DOHH2 (cell line): ENCODE measurements at regions not wholly inside any gene's neighbourhood (a gene's known extent, or its start where the extent isn't known, plus 50 kb on each side); places are given as distances from the start of the nearest gene placed in this dataset.

Experiments used
- H3F3A ChIP-seq: fragments of 200-600 bp; sonication (generic), shearing (Covaris generic); 2 replicates; pipeline ENCODE4 v1.6.0; 2016; ENCODE audit warnings: antibody characterized with exemption, mild to moderate bottlenecking; ENCODE audit not compliant: control insufficient read depth, insufficient read depth
- H3K27ac ChIP-seq: fragments of 200-600 bp; sonication (generic); 2 replicates; pipeline ENCODE4 v1.5.1; 2014; ENCODE audit warnings: low read depth, mild to moderate bottlenecking, low read length, moderate library complexity
- H3K27me3 ChIP-seq: fragments of 200-600 bp; sonication (generic); 2 replicates; pipeline ENCODE4 v1.6.1; 2014; ENCODE audit warnings: mild to moderate bottlenecking, low read length, mixed read lengths; ENCODE audit not compliant: control insufficient read depth
- H3K36me3 ChIP-seq: fragments of 200-600 bp; sonication (generic); 2 replicates; pipeline ENCODE4 v1.6.1; 2014; ENCODE audit warnings: mild to moderate bottlenecking, low read length, moderate library complexity, mixed read lengths; ENCODE audit not compliant: control insufficient read depth
- H3K4me1 ChIP-seq: fragments of 200-600 bp; sonication (generic); 2 replicates; pipeline ENCODE4 v1.6.1; 2014; ENCODE audit warnings: mild to moderate bottlenecking, low read length, mixed read lengths; ENCODE audit not compliant: control insufficient read depth
- H3K4me2 ChIP-seq: fragments of 200-600 bp; sonication (generic); 2 replicates; pipeline ENCODE4 v1.6.0; 2014; ENCODE audit warnings: mild to moderate bottlenecking, low read length, moderate library complexity
- H3K4me3 ChIP-seq: fragments of 200-600 bp; sonication (generic); 2 replicates; pipeline ENCODE4 v1.5.1; 2014; ENCODE audit warnings: mild to moderate bottlenecking, low read length, mixed read lengths
- H3K79me2 ChIP-seq: fragments of 200-600 bp; sonication (generic); 2 replicates; pipeline ENCODE4 v1.6.1; 2014; ENCODE audit warnings: mild to moderate bottlenecking, low read length, mixed read lengths; ENCODE audit not compliant: control insufficient read depth
- H3K9me2 ChIP-seq: fragments of 200-600 bp; sonication (generic); replicated peaks from 2 replicates; pipeline ENCODE4 v1.6.1; 2014; ENCODE audit warnings: mild to moderate bottlenecking, low read length, mixed read lengths; ENCODE audit not compliant: control insufficient read depth
- H3K9me3 ChIP-seq: fragments of 200-600 bp; sonication (generic); 2 replicates; pipeline ENCODE4 v1.6.1; 2014; ENCODE audit warnings: antibody characterized with exemption, low read length, mixed read lengths; ENCODE audit not compliant: control insufficient read depth, insufficient read depth
- H4K20me1 ChIP-seq: fragments of 200-600 bp; sonication (generic); 2 replicates; pipeline ENCODE4 v1.6.0; 2014; ENCODE audit warnings: low read depth, mild to moderate bottlenecking, antibody characterized with exemption, low read length, moderate library complexity; ENCODE audit not compliant: control insufficient read depth, insufficient read depth
- CTCF ChIP-seq: fragments of 200-600 bp; sonication (generic); IDR thresholded peaks from one replicate; pipeline ENCODE4 v1.5.1; 2014; ENCODE audit warnings: antibody characterized with exemption, mild to moderate bottlenecking, low read depth, low read length; ENCODE audit not compliant: poor library complexity, severe bottlenecking
- EZH2phosphoT487 ChIP-seq: fragments of 200-600 bp; sonication (generic); IDR thresholded peaks from 2 replicates; pipeline ENCODE4 v1.6.1; 2017; ENCODE audit warnings: borderline replicate concordance, mild to moderate bottlenecking, antibody characterized with exemption, low read length, moderate library complexity, mixed read lengths

- no peaks in the 10 kb centered on the region for H3K27me3 ChIP-seq
Observed at GRCh38 chr12:125262851-125263250, 197.6 kb downstream of the AACS start.

GRCh38 chr12:125263385-125263784 lies 198.2 kb downstream of the AACS start:
- H3K4me2 ChIP-seq, result no peak overlapping the region
- no peak for TF ChIP-seq EZH2phosphoT487
- no peak for TF ChIP-seq CTCF
- no peak overlapping the region for H3K27ac ChIP-seq
- H3K4me1 ChIP-seq, result no peaks in the 10 kb centered on the region
- H3K27me3 ChIP-seq, result no peaks in the 10 kb centered on the region
- H3K4me3 ChIP-seq, result no peak overlapping the region
- no peaks in the 10 kb centered on the region for H3F3A ChIP-seq
- H4K20me1 ChIP-seq, result no peaks in the 10 kb centered on the region
- H3K36me3 ChIP-seq, result no peaks in the 10 kb centered on the region
- H3K9me2 ChIP-seq, result no peaks in the 10 kb centered on the region
- no peaks in the 10 kb centered on the region for H3K9me3 ChIP-seq
- H3K79me2 ChIP-seq, result no peaks in the 10 kb centered on the region

More at GRCh38 chr12:125262851-125263250, 197.6 kb downstream of the AACS start:
- Histone ChIP-seq H3K4me3 (no peak overlapping the region), H3K27ac (no peak overlapping the region), H3K9me2 (no peaks in the 10 kb centered on the region), H3K4me1 (no peaks in the 10 kb centered on the region), H3K79me2 (no peaks in the 10 kb centered on the region), H3F3A (no peaks in the 10 kb centered on the region), H3K36me3 (no peaks in the 10 kb centered on the region), H4K20me1 (no peaks in the 10 kb centered on the region), H3K9me3 (no peaks in the 10 kb centered on the region), H3K4me2 (no peak overlapping the region)
- TF ChIP-seq CTCF (no peak), EZH2phosphoT487 (no peak)

GRCh38 chr12:125267114-125267513 lies 201.9 kb downstream of the AACS start:
- Histone ChIP-seq H3K4me3 (no peak overlapping the region), H3K79me2 (no peaks in the 10 kb centered on the region), H3K4me2 (no peak overlapping the region), H3K27ac (no peak overlapping the region), H3K4me1 (no peaks in the 10 kb centered on the region), H3F3A (no peaks in the 10 kb centered on the region), H3K9me2 (no peaks in the 10 kb centered on the region), H3K9me3 (no peaks in the 10 kb centered on the region), H3K36me3 (no peaks in the 10 kb centered on the region), H3K27me3 (peaks cover 5% of the 10 kb centered on the region; the same call in 1 of the 2 replicates), H4K20me1 (no peaks in the 10 kb centered on the region)
- TF ChIP-seq CTCF, result no peak

- Histone ChIP-seq H4K20me1 (no peaks in the 10 kb centered on the region), H3K27me3 (peaks cover 5% of the 10 kb centered on the region; the same call in 1 of the 2 replicates), H3K9me2 (no peaks in the 10 kb centered on the region), H3F3A (no peaks in the 10 kb centered on the region), H3K4me3 (no peak overlapping the region), H3K4me1 (no peaks in the 10 kb centered on the region), H3K9me3 (no peaks in the 10 kb centered on the region), H3K36me3 (no peaks in the 10 kb centered on the region), H3K4me2 (no peak overlapping the region), H3K27ac (no peak overlapping the region), H3K79me2 (no peaks in the 10 kb centered on the region)
- no peak for TF ChIP-seq EZH2phosphoT487
- no peak for TF ChIP-seq CTCF
Observed at GRCh38 chr12:125269276-125269675, 204.0 kb downstream of the AACS start.
